Fibroblast of lung (primary cell): ENCODE measurements at regions not wholly inside any gene's neighbourhood (a gene's known extent, or its start where the extent isn't known, plus 50 kb on each side); places are given as distances from the start of the nearest gene placed in this dataset.

ENCODE experiments used
- DNase-seq, 2 donors: peaks; one replicate each; pipeline versions ENCODE4 v3.0.0 to v3.0.0-alpha.2; 2010; ENCODE audit warnings: low read depth in 2 of 2
- H2AFZ ChIP-seq: 2 replicates; pipeline ENCODE4 v1.5.1; 2012; ENCODE audit warnings: low read length, control low read depth, inconsistent platforms
- H3K27ac ChIP-seq: 2 replicates; pipeline ENCODE4 v1.5.1; 2011; ENCODE audit warnings: low read length, control low read depth; ENCODE audit not compliant: insufficient read depth
- H3K27me3 ChIP-seq: 2 replicates; pipeline ENCODE4 v1.5.1; 2011; ENCODE audit warnings: mild to moderate bottlenecking, low read length; ENCODE audit not compliant: control insufficient read depth, insufficient read depth
- H3K36me3 ChIP-seq: 2 replicates; pipeline ENCODE4 v1.5.1; 2011; ENCODE audit warnings: low read length; ENCODE audit not compliant: control insufficient read depth, insufficient read depth
- H3K4me1 ChIP-seq: 2 replicates; pipeline ENCODE4 v1.5.1; 2011; ENCODE audit warnings: low read length; ENCODE audit not compliant: control insufficient read depth, insufficient read depth; ENCODE audit errors: extremely low read depth
- H3K4me2 ChIP-seq: 2 replicates; pipeline ENCODE4 v1.5.1; 2011; ENCODE audit warnings: low read length, control low read depth; ENCODE audit not compliant: insufficient read depth; ENCODE audit errors: extremely low read depth
- H3K4me3 ChIP-seq, 4 experiments: fragments of 200-600 bp in 1 of 4; sonication (generic) in 1 of 4; replicated peaks in 1 of 4; 2 replicates each; pipeline ENCODE4 v1.5.1; 2011 to 2016; ENCODE audit warnings: low read length in 4 of 4, low read depth in 3 of 4, mild to moderate bottlenecking in 3 of 4, control low read depth in 2 of 4, inconsistent platforms in 1 of 4, mixed read lengths in 1 of 4; ENCODE audit not compliant: insufficient read depth in 1 of 4; ENCODE audit errors: control extremely low read depth in 1 of 4
- H3K79me2 ChIP-seq: 2 replicates; pipeline ENCODE4 v1.5.1; 2012; ENCODE audit warnings: mild to moderate bottlenecking, low read length, inconsistent platforms; ENCODE audit not compliant: control insufficient read depth, insufficient read depth
- H3K9ac ChIP-seq: 2 replicates; pipeline ENCODE4 v1.5.1; 2011; ENCODE audit warnings: mild to moderate bottlenecking, low read length, control low read depth; ENCODE audit not compliant: insufficient read depth
- H3K9me3 ChIP-seq: 2 replicates; pipeline ENCODE4 v1.5.1; 2012; ENCODE audit warnings: low read depth, low read length; ENCODE audit not compliant: control insufficient read depth, insufficient read depth
- H4K20me1 ChIP-seq: 2 replicates; pipeline ENCODE4 v1.5.1; 2011; ENCODE audit warnings: low read length; ENCODE audit not compliant: control insufficient read depth, insufficient read depth; ENCODE audit errors: extremely low read depth
- CTCF ChIP-seq, 2 donors: IDR thresholded peaks in 1 of 2; conservative IDR thresholded peaks in 1 of 2; 1 replicate in 1 of 2; 2 replicates in 1 of 2; pipeline ENCODE4 v1.5.1; 2011 to 2012; ENCODE audit warnings: low read length in 2 of 2, control low read depth in 1 of 2, inconsistent platforms in 1 of 2, low read depth in 1 of 2, mild to moderate bottlenecking in 1 of 2
- EZH2 ChIP-seq: IDR thresholded peaks from 2 replicates; pipeline ENCODE4 v1.5.1; 2012; ENCODE audit warnings: low read length, control low read depth, mild to moderate bottlenecking; ENCODE audit errors: missing control alignments

GRCh38 chr17:79545251-79546005, 65.4 kb downstream of the RBFOX3 start:
- H2AFZ ChIP-seq = no peak overlapping the region
- no peaks in the 10 kb centered on the region for H3K9me3 ChIP-seq
- H3K27me3 ChIP-seq = no peaks in the 10 kb centered on the region
- H3K4me2 ChIP-seq = no peak overlapping the region
- H4K20me1 ChIP-seq = no peaks in the 10 kb centered on the region
- no peak overlapping the region for H3K27ac ChIP-seq
- H3K4me1 ChIP-seq = no peaks in the 10 kb centered on the region
- no peak overlapping the region for H3K4me3 ChIP-seq
- no peaks in the 10 kb centered on the region for H3K36me3 ChIP-seq
- DNase-seq = no peak
- H3K79me2 ChIP-seq = no peaks in the 10 kb centered on the region
- H3K9ac ChIP-seq = no peak overlapping the region
- no peak for TF ChIP-seq EZH2
- no peak for TF ChIP-seq CTCF (conservative IDR thresholded peaks at IDR 0.05 in 1 of 2, IDR thresholded peaks at IDR 0.05 in 1 of 2; ENCODE audit: low read depth in 1 of 2, low read length in 2 of 2)

- Histone ChIP-seq H3K27me3 (no peaks in the 10 kb centered on the region), H4K20me1 (no peaks in the 10 kb centered on the region), H2AFZ (no peak overlapping the region), H3K79me2 (no peaks in the 10 kb centered on the region), H3K9me3 (no peaks in the 10 kb centered on the region), H3K9ac (no peak overlapping the region), H3K27ac (no peak overlapping the region), H3K36me3 (no peaks in the 10 kb centered on the region), H3K4me1 (no peaks in the 10 kb centered on the region), H3K4me2 (no peak overlapping the region), H3K4me3 (no peak overlapping the region)
- DNase-seq = no peak
- TF ChIP-seq CTCF (conservative IDR thresholded peaks at IDR 0.05 in 1 of 2, IDR thresholded peaks at IDR 0.05 in 1 of 2; ENCODE audit: low read depth in 1 of 2, low read length in 2 of 2) = no peak
- TF ChIP-seq EZH2 = no peak
Measured at GRCh38 chr17:79544142-79544914, 66.5 kb downstream of the RBFOX3 start.

GRCh38 chr17:79543531-79543930, 67.3 kb downstream of the RBFOX3 start:
- Histone ChIP-seq H3K36me3 (no peaks in the 10 kb centered on the region), H3K4me3 (no peak overlapping the region), H3K27ac (no peak overlapping the region), H4K20me1 (no peaks in the 10 kb centered on the region), H3K27me3 (no peaks in the 10 kb centered on the region), H2AFZ (no peak overlapping the region), H3K9me3 (no peaks in the 10 kb centered on the region), H3K9ac (no peak overlapping the region), H3K4me1 (no peaks in the 10 kb centered on the region), H3K79me2 (no peaks in the 10 kb centered on the region), H3K4me2 (no peak overlapping the region)
- TF ChIP-seq EZH2 (no peak), CTCF (conservative IDR thresholded peaks at IDR 0.05 in 1 of 2, IDR thresholded peaks at IDR 0.05 in 1 of 2; ENCODE audit: low read depth in 1 of 2, low read length in 2 of 2) (no peak)
- no peak for DNase-seq
